ENCODE measurements at regions not wholly inside any gene's neighbourhood (a gene's known extent, or its start where the extent isn't known, plus 50 kb on each side); places are given as distances from the start of the nearest gene placed in this dataset.

DNA sequence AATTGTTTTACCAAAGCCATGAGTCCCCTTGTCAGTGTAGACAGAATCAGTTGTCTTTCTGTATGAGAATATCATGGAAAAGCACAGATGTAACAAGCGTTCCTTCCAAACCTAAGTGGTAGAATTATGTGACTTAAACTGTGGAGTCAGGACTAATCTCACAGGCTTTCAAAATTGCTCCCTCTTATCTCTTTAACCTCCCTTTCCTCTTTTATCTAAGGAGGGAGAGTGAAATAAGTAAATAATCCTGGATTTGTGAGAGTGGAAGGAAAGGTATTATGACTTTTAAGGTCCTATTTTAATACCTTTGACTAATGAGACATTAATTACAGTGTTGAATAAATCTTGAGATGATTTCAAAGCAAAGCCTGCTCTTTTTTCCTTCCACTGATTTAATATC lies 52.4 kb upstream of the LIFR start:
- TF ChIP-seq, protein P1, sequence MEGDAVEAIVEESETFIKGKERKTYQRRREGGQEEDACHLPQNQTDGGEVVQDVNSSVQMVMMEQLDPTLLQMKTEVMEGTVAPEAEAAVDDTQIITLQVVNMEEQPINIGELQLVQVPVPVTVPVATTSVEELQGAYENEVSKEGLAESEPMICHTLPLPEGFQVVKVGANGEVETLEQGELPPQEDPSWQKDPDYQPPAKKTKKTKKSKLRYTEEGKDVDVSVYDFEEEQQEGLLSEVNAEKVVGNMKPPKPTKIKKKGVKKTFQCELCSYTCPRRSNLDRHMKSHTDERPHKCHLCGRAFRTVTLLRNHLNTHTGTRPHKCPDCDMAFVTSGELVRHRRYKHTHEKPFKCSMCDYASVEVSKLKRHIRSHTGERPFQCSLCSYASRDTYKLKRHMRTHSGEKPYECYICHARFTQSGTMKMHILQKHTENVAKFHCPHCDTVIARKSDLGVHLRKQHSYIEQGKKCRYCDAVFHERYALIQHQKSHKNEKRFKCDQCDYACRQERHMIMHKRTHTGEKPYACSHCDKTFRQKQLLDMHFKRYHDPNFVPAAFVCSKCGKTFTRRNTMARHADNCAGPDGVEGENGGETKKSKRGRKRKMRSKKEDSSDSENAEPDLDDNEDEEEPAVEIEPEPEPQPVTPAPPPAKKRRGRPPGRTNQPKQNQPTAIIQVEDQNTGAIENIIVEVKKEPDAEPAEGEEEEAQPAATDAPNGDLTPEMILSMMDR (IDR thresholded peaks at IDR 0.05), result no peak
- no peak for TF ChIP-seq POLR2A (IDR thresholded peaks at IDR 0.05)

All from lower leg skin (tissue), 3 donors.